ENCODE measurements at regions not wholly inside any gene's neighbourhood (a gene's known extent, or its start where the extent isn't known, plus 50 kb on each side); places are given as distances from the start of the nearest gene placed in this dataset.
"Not testable (repeated sequence)": the region's sequence is repeated elsewhere in the genome, so short reads cannot be mapped to it uniquely, and the experiment has no call there.

DNA sequence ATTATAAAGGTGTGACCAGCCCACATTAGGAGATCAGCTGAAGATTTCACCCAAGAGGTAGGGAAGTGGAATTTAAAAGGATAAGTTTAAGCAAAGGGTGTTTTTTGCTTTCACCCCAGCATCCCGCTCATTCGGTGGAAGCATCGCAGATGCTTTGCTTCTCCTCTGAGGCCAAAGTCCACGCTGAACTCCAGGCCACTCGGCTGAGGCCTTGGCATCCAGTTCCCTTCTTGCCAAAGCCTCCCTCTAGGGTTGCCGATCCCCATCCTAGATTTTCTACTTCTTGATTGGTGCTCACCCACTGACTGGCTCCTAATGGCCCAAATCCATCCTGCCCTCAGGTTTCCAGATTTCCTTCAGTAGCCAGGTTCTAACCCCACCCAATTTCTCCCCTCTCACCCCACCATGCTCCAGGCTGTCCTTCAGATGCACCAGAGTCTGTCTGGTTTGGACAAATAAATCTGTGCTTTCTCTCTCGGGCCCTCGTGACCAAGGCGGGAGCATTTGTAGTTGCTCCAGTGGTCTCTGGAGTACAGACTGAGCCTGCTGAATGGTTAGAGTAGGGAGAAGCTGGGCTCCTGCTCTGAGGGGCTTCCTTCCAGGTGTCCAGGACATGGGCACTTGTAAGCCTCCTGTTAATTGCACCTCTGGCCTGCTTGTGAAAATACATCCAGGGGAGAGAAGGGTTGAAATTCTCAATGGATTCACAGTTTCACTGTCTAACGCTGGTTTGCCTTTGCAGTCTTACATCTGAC lies 193.2 kb downstream of the C1orf94 start:
- DNase-seq (ENCODE audit: low spot score): no peak

DNA sequence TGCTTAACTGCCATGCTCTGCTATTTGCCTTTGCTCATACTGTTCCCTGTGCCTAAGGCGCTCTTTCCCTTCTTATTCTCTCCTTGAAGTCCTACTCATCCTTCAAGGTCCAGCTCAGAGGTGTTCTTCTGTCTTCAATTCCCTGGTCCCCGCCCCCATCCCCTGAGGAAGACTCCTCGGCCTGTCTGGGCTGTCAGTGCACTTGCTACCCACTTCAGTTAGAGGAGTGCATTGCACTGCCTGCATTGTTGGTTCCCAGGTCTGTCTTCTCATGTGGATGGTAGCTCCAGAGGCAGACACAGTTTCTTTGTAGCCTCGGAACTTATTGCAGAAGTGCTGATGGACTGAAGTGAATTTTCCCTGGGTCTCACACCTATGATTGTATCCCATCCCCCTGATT lies 194.0 kb downstream of the C1orf94 start:
- no peak for DNase-seq (ENCODE audit: low spot score)

DNA sequence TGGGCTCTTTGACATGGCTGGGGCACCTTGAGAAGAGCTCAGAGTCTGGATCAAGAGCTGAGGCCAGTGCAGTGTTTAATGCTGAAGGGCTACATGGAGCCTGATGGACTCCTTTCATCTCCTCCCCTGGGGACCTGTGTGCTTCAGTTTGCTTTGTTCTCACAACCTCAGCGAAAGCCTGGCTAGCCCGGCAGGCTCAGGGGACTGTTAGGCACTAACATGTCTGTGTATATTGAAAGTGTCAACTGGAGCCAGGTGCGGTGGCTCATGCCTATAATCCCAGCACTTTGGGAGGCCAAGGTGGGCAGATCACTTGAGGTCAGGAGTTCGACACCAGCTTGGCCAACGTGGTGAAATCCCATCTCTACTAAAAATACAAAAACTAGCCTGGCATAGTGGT lies 194.5 kb downstream of the C1orf94 start:
- not testable (repeated sequence) for DNase-seq (ENCODE audit: low spot score)

DNA sequence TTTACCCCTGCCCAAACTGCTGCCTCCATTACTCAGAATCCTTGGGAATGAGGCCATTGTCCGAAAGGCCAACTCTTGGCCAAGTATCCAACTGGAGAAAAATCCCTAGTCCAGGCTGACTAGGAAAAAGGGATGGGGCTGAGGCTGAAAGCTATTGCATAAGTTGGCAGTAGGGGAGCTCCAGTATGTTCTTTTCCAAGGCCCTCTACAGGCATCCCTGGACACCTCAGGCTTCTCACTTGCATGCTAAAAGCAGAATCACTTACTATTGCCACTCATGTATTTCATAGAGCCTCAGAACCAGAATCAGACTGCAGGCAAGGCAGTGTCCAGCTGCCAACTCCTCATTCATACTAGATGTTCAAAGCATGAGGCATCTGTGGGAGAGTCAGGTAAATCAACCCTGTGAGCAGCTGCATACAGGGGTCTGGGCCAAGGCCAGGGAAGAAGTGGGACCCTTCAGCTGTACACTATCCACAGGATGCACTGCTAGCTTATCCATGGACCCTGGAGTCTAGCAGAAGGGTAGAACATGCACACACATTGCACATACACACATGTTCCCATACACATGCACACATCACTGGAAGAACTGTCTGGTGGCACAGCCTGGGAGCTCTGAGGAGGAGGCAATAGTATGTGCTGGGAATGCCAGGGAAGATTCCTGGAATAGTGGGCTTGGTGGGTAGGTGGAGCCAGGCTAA lies 195.3 kb downstream of the C1orf94 start:
- peak; percentile 23 for DNase-seq (ENCODE audit: low spot score)

DNA sequence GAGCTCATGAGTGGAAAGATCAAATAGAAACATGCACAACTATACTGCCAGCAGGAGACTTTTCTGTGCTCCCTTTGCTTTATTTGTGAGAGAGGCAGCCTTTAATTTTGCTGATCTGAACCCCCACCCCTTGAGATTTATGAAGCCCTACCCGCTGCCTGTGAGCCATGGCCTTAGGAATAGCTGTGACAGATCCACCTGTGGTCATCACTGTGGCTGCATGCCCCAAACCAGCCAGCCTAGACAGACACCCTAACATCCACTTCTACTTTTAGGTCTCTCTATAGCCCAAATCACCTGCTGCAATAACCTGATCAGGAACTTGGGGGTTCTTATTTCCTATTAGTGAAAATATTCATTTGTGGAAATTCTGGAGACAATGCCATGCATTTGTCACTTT lies 196.2 kb downstream of the C1orf94 start:
- DNase-seq (ENCODE audit: low spot score): no peak

DNA sequence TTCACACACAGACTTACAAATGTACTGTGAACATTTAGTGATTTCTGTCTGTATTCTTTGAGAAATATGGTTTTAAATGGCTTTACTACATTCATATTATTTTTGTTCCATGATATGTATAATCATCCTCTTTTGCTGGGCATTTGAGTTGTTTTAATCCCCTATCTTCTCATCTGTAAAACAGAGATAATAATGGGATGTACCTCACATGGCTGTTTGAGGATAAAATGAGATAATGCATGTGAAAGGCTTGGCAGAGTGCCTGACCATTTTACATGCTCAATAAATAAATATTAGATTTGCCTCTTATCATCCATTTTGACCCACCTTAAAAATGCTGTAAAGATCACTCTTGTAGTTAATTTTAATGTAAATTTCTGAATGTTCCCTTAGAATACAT lies 197.2 kb downstream of the C1orf94 start:
- no peak for DNase-seq (ENCODE audit: low spot score)

DNA sequence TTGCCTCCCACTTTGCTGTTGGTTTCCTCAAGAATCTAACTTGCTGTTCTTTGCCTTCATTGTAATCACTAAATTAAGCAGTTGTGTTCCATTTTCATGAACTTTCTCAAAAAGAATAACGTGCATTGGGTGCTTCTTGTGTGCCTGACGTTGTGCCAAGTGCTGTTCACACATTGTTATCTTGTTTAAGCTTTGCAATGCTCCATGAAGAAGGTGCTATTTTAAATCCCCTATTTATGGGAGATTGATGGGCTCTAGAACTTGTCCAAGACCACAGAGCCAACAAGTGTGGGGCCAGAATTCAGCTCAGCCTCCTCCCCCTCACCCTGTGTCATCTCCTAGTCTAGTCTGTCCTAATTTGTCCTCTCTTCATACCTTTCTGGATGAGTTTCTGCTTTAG lies 199.8 kb downstream of the C1orf94 start:
- no peak for DNase-seq (ENCODE audit: low spot score)

DNA sequence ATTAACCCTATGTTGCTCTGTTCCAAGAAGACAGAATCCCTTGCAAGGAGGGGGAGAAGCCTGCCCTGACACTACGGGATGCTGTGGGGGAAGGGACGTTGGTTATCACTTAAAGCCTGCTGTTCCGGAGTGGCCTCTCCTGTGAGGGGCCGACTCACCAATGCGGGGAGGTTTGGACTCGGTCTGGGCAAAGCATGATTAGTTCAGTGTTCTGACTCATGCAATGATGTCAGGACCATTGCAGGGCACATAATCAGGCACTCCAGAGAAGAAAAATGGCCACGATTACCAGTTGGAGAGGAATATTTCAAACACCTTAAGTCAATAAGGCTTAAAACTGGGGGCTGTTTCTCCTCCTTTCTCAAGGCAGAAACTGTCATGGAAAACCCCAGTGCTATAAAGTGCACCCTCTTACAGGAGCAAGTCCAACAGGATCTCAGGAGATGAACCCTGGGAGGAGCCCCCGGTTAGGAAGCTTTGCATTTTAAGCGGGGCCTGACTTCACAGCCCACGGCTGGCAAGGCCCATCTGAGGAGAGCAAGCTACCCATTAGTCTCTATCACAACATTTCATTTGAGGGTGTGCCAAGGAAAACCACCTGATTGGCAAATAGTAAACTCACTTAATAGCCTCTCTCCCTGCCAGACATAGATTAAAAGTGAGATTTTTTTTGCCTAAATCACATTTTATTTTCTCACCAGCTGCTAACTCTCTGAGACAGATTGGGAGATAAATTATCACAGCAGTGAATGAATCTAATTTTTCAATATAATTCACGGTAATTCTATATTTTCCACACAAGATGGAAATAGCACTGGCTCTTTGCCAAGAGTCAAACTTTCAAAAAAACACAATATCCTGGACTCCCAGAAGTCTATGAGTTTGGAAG lies 202.5 kb downstream of the C1orf94 start:
- no peak for DNase-seq (ENCODE audit: low spot score)

DNA sequence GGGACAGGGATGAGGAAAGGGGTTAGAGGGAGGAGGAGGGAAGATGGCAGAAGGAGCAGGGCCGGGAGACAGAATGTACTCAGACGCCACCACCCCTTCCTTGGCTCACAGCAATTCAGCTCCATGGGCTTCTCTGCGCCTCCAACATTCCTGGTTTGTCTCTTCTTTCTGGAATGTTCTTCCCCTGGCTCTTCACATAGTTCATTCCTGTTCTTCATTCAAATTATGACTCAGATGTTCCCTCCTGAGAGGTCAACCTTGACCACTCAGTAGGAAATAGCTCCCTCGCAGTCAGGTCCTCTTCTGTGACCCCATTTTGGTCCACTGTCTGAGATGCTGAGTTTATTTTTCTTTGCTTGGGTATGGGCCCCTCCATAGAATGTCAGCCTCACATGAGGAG lies 203.2 kb downstream of the C1orf94 start:
- DNase-seq (ENCODE audit: low spot score): no peak

DNA sequence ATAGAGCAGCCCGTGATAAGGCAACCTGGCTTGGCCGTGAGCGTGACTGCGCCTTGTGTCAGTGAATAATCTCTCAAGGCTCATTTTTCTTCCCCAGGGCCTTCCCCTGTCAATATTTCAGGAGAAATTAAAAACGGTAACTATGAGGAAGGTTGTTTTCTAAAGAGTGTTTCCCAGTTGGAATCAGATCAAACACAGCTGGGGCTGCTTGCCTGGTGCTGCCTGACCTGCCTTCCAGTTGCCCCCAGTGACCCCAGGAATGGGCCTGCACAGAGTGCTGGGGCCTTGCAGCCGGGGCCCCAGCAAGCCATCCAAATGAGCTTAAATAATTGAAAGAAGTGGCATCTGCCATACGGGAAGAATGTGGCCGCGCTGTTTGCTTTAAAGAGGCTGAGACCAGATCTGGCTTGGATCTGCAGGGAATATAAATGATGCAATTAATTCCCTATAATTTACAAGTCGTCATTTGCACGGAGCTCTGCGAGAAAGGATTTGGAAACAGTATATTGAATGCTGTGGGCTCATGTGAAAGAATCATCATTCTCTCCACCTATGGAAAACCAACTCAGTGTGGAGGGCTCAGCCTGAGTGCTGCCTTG lies 203.9 kb downstream of the C1orf94 start:
- no peak for DNase-seq (ENCODE audit: low spot score)

DNA sequence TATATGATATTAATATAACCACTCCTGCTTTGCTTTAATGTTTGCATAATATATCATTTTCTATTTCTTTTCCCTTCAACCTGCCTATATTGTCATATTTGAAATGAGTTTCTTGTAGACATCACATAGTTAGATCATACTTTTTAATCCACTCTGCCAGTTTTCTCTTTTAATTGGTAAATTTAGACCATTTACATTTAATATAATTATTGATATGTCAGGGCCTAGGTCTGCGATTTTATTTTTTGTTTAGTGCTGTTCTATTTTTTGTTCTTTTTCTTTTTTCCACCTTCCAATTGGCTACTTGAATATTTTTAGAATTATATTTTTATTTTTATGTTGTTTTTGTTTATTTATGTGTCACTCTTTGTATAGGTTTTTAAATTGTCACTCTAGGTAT lies 213.3 kb downstream of the C1orf94 start:
- no peak for DNase-seq (ENCODE audit: low spot score)

DNA sequence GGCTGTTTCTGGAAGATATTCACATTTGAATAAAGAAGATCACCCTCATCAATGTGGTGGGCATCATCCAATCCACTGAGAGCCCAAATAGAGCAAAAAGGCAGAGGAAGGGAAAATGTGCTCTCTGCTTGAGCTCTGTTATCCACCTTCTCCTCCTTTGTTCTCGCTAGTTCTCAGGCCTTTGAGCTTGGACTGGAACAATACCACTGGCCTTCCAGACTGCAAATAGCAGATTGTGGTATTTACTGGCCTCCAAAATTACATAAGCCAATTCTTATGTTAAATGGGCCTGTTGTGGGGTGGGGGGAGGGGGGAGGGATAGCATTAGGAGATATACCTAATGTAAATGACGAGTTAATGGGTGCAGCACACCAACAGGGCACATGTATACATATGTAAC lies 219.3 kb downstream of the C1orf94 start:
- no peak for DNase-seq (ENCODE audit: low spot score)

DNA sequence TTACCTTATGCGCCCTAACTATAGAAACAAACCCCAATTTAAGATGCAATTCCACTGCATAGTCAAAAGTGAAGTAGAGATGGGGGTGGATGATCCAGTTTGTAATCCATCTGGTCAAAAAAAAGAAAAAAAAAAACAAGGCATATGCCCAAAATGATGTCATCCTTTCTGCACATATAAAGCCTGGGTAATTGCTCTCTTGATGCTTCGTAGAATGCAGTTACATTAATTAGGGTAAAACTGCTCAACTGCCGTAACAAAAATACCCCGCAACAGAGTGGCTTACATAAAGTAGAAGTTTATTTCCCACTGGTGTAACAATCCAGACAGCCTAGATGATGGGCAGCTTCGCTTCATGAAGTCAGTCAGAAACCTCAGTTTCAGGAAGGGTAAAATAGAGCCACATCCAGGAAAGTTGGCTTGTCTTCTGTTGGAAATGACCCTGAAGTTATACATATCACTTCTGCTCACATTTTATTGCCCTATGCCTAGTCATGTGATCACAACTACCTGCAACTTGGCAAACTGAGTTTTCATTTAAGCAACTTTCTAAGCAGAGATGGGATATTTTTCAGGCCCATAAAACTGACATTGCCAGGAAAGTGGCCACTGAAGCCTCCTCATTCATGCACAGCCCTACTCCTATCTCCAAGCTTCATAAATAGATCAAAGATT lies 221.7 kb downstream of the C1orf94 start:
- no peak for DNase-seq (ENCODE audit: low spot score)

DNA sequence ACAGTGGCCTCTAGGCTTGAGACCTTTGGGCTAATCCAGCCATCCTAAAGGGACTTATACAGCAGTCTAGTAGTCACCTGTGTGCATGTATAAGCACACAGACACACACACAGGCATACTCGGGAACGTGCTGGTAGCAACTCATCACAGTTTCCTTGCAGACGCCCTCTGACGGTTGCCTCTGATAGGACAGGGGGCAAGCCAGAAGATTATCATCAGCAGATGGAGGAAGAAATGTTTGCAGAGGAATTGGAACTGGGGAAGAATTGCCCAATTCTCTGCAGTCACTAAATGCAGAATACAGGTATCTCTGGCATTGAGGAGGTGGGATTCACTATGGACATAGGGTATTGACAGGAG lies 222.2 kb downstream of the C1orf94 start:
- no peak for DNase-seq (ENCODE audit: low spot score)

DNA sequence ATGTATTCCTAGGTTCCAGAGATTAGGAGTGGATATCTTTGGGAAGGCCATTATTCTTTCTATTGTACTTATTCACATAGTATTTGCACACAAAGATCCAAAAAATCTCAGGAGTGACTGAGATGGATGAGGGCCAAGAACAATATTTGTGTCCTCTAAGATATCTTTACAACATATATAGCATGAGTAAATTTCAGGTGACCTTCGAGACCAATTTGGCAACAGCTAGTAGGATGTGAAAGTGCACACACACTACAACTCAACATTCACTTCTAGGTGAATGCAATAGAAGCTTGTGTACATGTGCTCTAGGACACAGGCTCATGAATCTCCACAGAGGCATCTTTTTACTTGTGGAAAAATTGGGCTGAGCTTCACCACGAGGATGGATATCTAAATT lies 224.0 kb downstream of the C1orf94 start:
- DNase-seq (ENCODE audit: low spot score): no peak

DNA sequence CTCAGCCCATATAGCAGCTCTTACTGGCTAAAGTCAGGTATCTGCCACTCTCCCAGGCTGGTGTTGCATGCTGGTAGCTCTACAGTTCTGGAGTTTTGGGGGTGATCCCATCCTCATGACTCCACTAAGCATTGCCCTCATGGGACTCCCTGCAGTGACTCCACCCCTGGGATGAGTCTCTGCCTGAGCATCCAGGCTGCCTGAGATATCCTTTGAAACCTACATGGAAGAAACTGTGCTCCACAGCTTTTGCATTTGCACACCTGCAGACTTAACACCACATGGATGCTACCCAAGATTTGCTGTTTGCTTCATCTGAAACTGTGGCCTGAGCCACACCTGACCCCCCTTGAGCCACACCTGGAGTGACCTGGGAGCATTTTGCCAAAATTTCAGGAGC lies 226.4 kb downstream of the C1orf94 start:
- DNase-seq (ENCODE audit: low spot score): no peak

DNA sequence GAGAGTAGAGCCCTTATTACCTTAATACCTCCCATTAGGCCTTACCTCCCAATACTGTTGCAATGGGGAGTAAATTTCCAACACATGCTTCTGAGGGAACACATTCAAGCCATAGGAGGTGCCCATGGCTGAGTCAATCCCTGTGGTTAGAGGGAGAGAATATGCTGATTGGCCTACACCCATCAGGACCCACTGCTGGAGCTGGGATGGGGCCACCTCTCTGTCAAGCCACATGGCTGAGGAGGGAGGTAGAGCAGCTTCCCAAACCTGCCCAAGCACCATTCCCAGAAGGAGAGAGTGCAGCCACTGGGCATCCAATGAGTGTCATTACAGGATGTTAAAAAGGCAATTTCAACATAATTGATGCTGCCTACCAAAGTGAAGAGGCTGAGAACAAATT lies 228.1 kb downstream of the C1orf94 start:
- no peak for DNase-seq (ENCODE audit: low spot score)

DNA sequence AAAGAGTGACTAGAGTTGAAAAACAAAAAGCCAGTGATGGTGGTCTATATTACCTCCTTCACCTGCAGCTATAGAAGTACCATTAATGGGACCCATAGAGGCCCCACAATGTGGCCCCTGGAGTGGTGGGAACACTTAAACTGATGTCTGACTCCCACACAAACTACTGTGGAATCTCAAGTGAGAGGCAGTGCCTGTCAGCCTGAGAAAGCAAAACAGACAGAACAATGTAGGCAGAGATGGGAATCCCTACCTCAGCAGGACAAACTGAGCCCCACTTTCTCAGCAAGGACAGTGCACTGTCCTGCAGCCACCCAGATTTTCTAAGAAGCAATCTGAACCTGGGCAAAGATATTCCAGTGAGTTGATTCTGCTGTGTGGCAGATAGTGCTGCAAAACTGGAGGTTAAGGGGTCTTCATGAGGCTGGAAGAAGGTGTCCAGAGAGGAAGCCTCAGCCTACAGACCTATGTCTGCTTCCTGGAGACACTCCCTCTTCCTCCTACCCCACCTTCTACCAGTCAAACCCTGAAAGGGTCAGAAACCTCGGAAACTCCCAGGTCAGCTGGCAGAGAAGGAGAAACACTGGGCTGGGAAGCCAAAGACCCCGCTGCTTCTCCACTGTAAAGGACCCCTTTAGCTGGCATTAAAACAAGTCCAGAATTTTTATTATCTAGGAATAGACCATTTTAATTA lies 228.7 kb downstream of the C1orf94 start:
- DNase-seq (ENCODE audit: low spot score): no peak

DNA sequence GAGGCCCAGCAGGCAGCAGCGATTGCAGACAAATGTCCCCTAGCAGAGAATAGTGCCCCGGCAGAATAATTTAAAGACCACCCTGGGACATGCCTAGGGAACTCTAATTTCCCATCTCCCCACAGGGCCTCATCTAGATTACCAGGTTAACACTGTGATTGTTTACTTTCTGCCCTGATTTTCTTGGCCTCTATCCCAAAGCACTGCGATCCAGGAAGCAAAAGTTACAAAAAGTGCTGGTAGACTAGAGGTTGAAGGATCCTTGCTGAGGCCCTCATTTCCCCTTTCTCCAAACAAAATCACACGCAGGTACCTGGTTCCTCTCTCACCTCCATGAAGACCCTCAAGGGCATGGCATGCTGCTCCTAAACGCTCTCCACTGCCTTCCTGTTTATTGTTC lies 229.7 kb downstream of the C1orf94 start:
- no peak for DNase-seq (ENCODE audit: low spot score)

DNA sequence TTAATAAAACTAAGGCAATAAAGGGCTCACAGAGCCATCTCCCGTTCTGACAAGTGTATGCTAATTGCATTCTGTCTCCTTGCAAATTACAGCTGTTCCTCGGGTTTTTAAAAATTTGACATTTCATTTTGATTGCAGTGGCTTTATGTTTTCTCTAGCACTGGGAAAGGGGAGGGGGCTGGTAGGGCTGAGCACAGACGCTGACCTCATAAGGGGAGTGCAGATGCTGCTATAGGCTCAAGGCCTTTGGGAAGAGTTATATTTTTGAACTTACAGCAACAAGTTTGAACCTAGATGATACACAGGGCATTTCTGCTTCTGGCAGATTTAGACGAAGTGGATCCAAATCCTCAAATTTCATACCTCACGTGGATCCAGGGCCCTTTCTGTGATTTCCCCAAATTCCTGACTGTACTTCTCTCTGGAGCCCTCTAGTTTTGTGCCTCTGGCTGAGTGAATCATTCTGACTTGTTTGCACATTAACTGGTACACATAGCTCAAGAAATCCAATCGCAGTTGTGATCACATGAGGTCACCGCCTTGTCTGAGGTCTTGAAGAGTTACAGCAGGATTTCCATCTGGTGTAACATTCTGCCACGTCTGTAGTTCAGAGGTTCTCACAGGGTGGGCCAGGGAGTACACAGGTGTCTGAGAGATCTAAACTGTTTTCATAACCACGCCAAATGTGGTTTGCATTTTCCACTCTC lies 230.3 kb downstream of the C1orf94 start:
- DNase-seq (ENCODE audit: low spot score): no peak

DNA sequence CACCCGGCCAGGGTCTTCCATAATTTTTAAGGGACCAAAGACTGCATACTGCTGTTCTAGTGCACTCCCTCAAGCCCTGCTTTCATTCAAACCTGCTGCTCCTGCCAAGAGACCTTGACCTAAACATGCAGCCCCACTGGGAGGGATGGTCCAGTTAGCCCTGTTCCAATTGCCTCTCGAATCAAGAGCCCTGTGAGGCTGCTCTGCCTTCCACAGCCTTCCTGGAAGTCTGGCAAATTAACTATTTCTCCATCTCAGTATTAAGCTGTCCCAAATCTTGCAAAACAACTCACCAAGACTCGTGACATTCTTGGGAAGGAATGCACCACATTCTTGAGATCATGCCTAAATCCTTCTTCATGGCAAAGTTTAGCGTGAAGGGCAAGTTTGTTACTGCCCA lies 231.3 kb downstream of the C1orf94 start:
- DNase-seq (ENCODE audit: low spot score): no peak

Measured in SW480 (cell line).